Activated T-helper 2 cell treated with anti-CD3 and anti-CD28 coated beads, Interferon-gamma antibody, Interleukin-2, Interleukin-4, amounts not matched to agents 10 μg/mL and 5 μg/mL and 100 μg/mL, durations not matched to agents 14 hours and 24 hours and 36 hours (primary cell): ENCODE measurements at regions not wholly inside any gene's neighbourhood (a gene's known extent, or its start where the extent isn't known, plus 50 kb on each side); places are given as distances from the start of the nearest gene placed in this dataset.

ENCODE experiments used
- DNase-seq: peaks from one replicate; pipeline ENCODE4 v3.0.0; 2021; ENCODE audit warnings: low spot score
- H3K27ac Mint-ChIP-seq: one replicate; pipeline ENCODE4 v1.8.0; 2021; ENCODE audit warnings: mixed read lengths
- H3K27me3 Mint-ChIP-seq: one replicate; pipeline ENCODE4 v1.8.0; 2021; ENCODE audit warnings: low read depth, mixed read lengths
- H3K36me3 Mint-ChIP-seq: one replicate; pipeline ENCODE4 v1.8.0; 2021; ENCODE audit warnings: low read depth, mixed read lengths
- H3K4me1 Mint-ChIP-seq: one replicate; pipeline ENCODE4 v1.8.0; 2021; ENCODE audit warnings: low read depth, mixed read lengths
- H3K4me3 Mint-ChIP-seq: one replicate; pipeline ENCODE4 v1.8.0; 2021; ENCODE audit warnings: low read depth, mild to moderate bottlenecking, moderate library complexity, mixed read lengths
- H3K9me3 Mint-ChIP-seq: one replicate; pipeline ENCODE4 v1.8.0; 2021; ENCODE audit warnings: mixed read lengths
- intact Hi-C: fragments of 100-400 bp; cut with micrococcal nuclease; formaldehyde crosslinking; loops from one replicate; pipeline ENCODE4 v1.15.1; 2023

GRCh38 chr6:151738267-151738666 is 69.2 kb upstream of the ESR1 start:
- Mint-ChIP-seq H3K27me3 (peaks cover 21% of the 10 kb centered on the region), H3K9me3 (no peaks in the 10 kb centered on the region), H3K4me3 (no peak overlapping the region), H3K36me3 (no peaks in the 10 kb centered on the region), H3K4me1 (no peaks in the 10 kb centered on the region), H3K27ac (no peak overlapping the region)
- DNase-seq: no peak
- intact Hi-C loops: no loop called here

DNA sequence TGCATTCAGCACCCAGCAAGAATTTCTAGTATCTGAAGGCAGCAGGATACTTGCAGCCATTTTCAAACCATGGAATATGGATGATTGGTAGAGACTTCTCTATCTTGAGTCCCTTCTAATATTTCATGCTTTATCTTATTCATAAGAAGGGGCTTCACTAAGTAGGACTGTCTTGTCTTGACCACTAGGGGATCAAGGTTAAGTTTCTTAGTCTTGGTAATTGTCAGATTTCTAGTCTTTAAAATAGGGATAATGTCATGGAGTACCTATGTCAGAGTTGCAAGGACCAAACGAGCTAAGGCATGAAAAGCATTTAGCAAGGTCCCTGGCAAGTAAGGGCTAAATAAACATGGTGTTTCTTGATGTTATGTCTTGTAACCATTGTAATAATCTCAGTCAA is 68.5 kb upstream of the ESR1 start:
- H3K27ac Mint-ChIP-seq: no peak overlapping the region
- no peak for DNase-seq
- H3K36me3 Mint-ChIP-seq: no peaks in the 10 kb centered on the region
- peaks cover 19% of the 10 kb centered on the region for H3K27me3 Mint-ChIP-seq
- no peak overlapping the region for H3K4me3 Mint-ChIP-seq
- H3K9me3 Mint-ChIP-seq: no peaks in the 10 kb centered on the region
- intact Hi-C loops: no loop called here
- no peaks in the 10 kb centered on the region for H3K4me1 Mint-ChIP-seq

- no peak for DNase-seq
- intact Hi-C loops: no loop called here
- H3K4me1 Mint-ChIP-seq: no peaks in the 10 kb centered on the region
- H3K4me3 Mint-ChIP-seq: no peak overlapping the region
- H3K27me3 Mint-ChIP-seq: peaks cover 19% of the 10 kb centered on the region
- H3K27ac Mint-ChIP-seq: no peak overlapping the region
- H3K9me3 Mint-ChIP-seq: peaks cover 2% of the 10 kb centered on the region
- H3K36me3 Mint-ChIP-seq: no peaks in the 10 kb centered on the region
Observed at GRCh38 chr6:151740820-151741219, 66.7 kb upstream of the ESR1 start.

DNA sequence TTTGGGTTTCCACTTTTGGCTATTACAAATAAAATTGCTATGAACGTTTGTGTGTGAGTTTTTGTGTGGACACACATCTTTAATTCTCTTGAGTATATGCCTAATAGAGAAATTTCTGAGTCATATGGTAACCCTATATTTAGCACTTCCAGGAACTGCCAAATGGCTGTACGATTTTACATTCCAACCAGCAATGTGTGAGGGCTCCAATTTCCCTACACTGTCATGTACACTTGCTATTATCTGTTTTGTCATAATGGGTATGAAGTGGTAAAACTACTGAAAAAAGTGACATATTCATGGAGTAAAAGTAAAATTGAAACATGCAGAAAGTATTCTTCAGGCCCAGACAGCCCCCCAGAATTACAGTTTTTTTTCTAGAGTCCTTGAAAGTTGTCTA is 59.6 kb upstream of the ESR1 start:
- peaks cover 5% of the 10 kb centered on the region for H3K9me3 Mint-ChIP-seq
- H3K4me3 Mint-ChIP-seq: no peak overlapping the region
- no peaks in the 10 kb centered on the region for H3K4me1 Mint-ChIP-seq
- intact Hi-C loops: no loop called here
- H3K27me3 Mint-ChIP-seq: peaks cover 2% of the 10 kb centered on the region
- no peak for DNase-seq
- H3K36me3 Mint-ChIP-seq: no peaks in the 10 kb centered on the region
- H3K27ac Mint-ChIP-seq: no peak overlapping the region

DNA sequence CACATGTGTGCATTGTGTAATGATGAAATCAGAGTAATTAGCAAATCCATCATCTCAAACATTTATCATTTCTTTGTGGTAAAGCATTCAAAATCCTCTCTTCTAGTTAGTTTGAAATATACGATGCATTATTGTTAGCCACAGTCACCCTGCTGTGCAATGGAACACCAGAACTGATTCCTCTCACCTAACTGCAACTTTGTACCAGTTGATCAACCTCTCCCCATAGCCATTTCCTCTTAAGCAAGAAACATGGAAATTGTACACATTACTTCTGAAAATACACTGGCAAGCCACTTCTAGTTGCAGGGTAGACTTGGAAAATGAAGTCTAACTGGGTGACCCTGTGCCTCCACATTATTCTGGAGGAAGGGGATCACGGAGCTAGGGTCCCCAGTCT is 58.1 kb upstream of the ESR1 start:
- H3K36me3 Mint-ChIP-seq: no peaks in the 10 kb centered on the region
- no peak for DNase-seq

GRCh38 chr6:151753581-151753980 is 53.9 kb upstream of the ESR1 start:
- no peaks in the 10 kb centered on the region for H3K9me3 Mint-ChIP-seq
- H3K27ac Mint-ChIP-seq: no peak overlapping the region
- intact Hi-C loops: no loop called here
- H3K27me3 Mint-ChIP-seq: peaks cover 8% of the 10 kb centered on the region
- H3K36me3 Mint-ChIP-seq: peaks cover 2% of the 10 kb centered on the region
- no peak overlapping the region for H3K4me3 Mint-ChIP-seq
- H3K4me1 Mint-ChIP-seq: peaks cover 23% of the 10 kb centered on the region
- DNase-seq: no peak

More for the DNA sequence above, 58.1 kb upstream of the ESR1 start:
- H3K27me3 Mint-ChIP-seq: peaks cover 2% of the 10 kb centered on the region
- H3K4me3 Mint-ChIP-seq: no peak overlapping the region
- intact Hi-C loops: no loop called here
- no peak overlapping the region for H3K27ac Mint-ChIP-seq
- peaks cover 5% of the 10 kb centered on the region for H3K9me3 Mint-ChIP-seq
- no peaks in the 10 kb centered on the region for H3K4me1 Mint-ChIP-seq

GRCh38 chr6:151757506-151757955 is 50.0 kb upstream of the ESR1 start:
- H3K4me1 Mint-ChIP-seq: peaks cover 33% of the 10 kb centered on the region
- H3K36me3 Mint-ChIP-seq: peaks cover 2% of the 10 kb centered on the region
- peak; percentile 19 for DNase-seq
- peak overlapping the region; percentile 41 for H3K27ac Mint-ChIP-seq
- no peak overlapping the region for H3K4me3 Mint-ChIP-seq
- H3K9me3 Mint-ChIP-seq: no peaks in the 10 kb centered on the region
- H3K27me3 Mint-ChIP-seq: peaks cover 5% of the 10 kb centered on the region
- intact Hi-C loops: loop anchor here (1.0 to 2.0 kb wide), 3 partner anchors 35 to 414 kb away; no protein-coding TSS in a partner anchor
